Vagina (tissue), 2 donors: ENCODE measurements at regions not wholly inside any gene's neighbourhood (a gene's known extent, or its start where the extent isn't known, plus 50 kb on each side); places are given as distances from the start of the nearest gene placed in this dataset.

Experiments
- DNase-seq, 2 donors: peaks; one replicate each; pipeline ENCODE4 v3.0.0-alpha.2; 2017; ENCODE audit errors: extremely low spot score in 2 of 2
- H3K27ac ChIP-seq: fragments of 200-600 bp; sonication (generic); one replicate; pipeline ENCODE4 v1.5.1; 2019
- H3K27me3 ChIP-seq: fragments of 200-600 bp; sonication (generic); one replicate; pipeline ENCODE4 v1.5.1; 2019
- H3K36me3 ChIP-seq, 2 donors: fragments of 200-600 bp; sonication (generic); one replicate each; pipeline ENCODE4 v1.5.1; 2017 to 2019
- H3K4me1 ChIP-seq: fragments of 200-600 bp; sonication (generic); one replicate; pipeline ENCODE4 v1.5.1; 2019
- H3K4me3 ChIP-seq, 2 donors: fragments of 200-600 bp; sonication (generic); 1 replicate in 1 of 2; 2 replicates in 1 of 2; pipeline ENCODE4 v1.5.1; 2016 to 2019
- H3K9me3 ChIP-seq: fragments of 200-600 bp; sonication (generic); one replicate; pipeline ENCODE4 v1.5.1; 2019
- POLR2A ChIP-seq, 2 donors: fragments of 450-650 bp; IDR thresholded peaks; one replicate each; pipeline ENCODE4 v1.6.1; 2017; ENCODE audit warnings: antibody characterized with exemption in 2 of 2, mild to moderate bottlenecking in 2 of 2, moderate library complexity in 2 of 2
- POLR2AphosphoS5 ChIP-seq, 2 donors: sonication (generic); formaldehyde crosslinking; IDR thresholded peaks; one replicate each; pipeline ENCODE4 v1.9.0; 2017; ENCODE audit warnings: antibody characterized with exemption in 2 of 2, mild to moderate bottlenecking in 2 of 2, low read depth in 1 of 2; ENCODE audit not compliant: insufficient read depth in 1 of 2
- intact Hi-C: fragments of 100-400 bp; cut with DNase I; formaldehyde crosslinking; loops from one replicate; pipeline ENCODE4 v1.15.1; 2023
- TF ChIP-seq, protein P1 (sequence below), 3 experiments: fragments of 450-650 bp in 2 of 3; fragments of 200-600 bp in 1 of 3; sonication (generic) in 1 of 3; IDR thresholded peaks; one replicate each; pipeline ENCODE4 v1.5.1; 2017 to 2019; ENCODE audit warnings: antibody characterized with exemption in 3 of 3, mild to moderate bottlenecking in 2 of 3, moderate library complexity in 2 of 3

DNA sequence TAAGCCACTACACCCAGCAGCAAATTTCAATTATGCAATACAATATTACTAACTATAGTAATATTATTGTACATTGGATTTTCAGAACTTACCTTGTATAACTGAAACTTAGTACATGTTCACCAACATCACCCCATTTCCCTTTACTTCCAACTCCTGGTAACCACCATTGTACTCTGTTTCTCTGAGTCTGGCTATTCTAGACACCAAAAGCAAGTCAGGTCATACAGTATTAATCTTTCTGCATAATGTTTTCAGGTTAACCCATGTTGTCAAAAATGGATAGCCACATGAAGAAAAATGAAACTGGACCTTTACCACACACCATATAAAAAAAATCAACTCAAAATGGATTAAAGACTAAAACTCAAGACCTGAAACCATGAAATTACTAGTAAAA is 558.2 kb downstream of the MMUT start:
- intact Hi-C loops = no loop called here
- no peaks in the 10 kb centered on the region for H3K36me3 ChIP-seq
- H3K27me3 ChIP-seq = no peaks in the 10 kb centered on the region
- TF ChIP-seq POLR2AphosphoS5 (IDR thresholded peaks at IDR 0.05; ENCODE audit: insufficient read depth in 1 of 2, low read depth in 1 of 2) = no peak
- TF ChIP-seq, protein P1, sequence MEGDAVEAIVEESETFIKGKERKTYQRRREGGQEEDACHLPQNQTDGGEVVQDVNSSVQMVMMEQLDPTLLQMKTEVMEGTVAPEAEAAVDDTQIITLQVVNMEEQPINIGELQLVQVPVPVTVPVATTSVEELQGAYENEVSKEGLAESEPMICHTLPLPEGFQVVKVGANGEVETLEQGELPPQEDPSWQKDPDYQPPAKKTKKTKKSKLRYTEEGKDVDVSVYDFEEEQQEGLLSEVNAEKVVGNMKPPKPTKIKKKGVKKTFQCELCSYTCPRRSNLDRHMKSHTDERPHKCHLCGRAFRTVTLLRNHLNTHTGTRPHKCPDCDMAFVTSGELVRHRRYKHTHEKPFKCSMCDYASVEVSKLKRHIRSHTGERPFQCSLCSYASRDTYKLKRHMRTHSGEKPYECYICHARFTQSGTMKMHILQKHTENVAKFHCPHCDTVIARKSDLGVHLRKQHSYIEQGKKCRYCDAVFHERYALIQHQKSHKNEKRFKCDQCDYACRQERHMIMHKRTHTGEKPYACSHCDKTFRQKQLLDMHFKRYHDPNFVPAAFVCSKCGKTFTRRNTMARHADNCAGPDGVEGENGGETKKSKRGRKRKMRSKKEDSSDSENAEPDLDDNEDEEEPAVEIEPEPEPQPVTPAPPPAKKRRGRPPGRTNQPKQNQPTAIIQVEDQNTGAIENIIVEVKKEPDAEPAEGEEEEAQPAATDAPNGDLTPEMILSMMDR (IDR thresholded peaks at IDR 0.05) = no peak
- no peak for TF ChIP-seq POLR2A (IDR thresholded peaks at IDR 0.05)
- no peaks in the 10 kb centered on the region for H3K4me1 ChIP-seq
- no peak overlapping the region for H3K4me3 ChIP-seq
- DNase-seq = no peak
- H3K27ac ChIP-seq = no peak overlapping the region
- no peaks in the 10 kb centered on the region for H3K9me3 ChIP-seq

DNA sequence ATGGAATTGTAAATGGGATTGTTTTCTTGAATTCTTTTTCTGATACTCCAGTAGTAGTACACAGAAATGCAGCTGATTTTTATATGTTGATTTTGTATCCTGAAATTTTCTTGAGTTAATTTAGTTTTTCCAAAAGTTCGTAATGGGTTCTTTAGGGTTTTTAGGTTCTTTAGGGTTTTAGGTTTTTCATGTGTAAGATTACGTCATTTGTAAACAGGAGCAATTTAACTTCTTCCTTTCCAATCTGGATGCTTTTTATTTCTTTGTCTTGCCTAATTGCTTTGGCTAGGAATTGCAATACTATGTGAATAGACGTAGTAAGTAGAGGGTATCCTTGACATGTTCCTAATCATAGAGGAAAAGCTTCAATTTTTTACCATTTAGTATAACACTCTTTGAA is 568.6 kb downstream of the MMUT start:
- Histone ChIP-seq H3K27me3 (no peaks in the 10 kb centered on the region), H3K4me3 (no peak overlapping the region), H3K36me3 (no peaks in the 10 kb centered on the region), H3K27ac (no peak overlapping the region), H3K9me3 (no peaks in the 10 kb centered on the region), H3K4me1 (no peaks in the 10 kb centered on the region)
- TF ChIP-seq POLR2A (IDR thresholded peaks at IDR 0.05) = no peak
- TF ChIP-seq, protein P1 (IDR thresholded peaks at IDR 0.05) = no peak
- no peak for TF ChIP-seq POLR2AphosphoS5 (IDR thresholded peaks at IDR 0.05; ENCODE audit: insufficient read depth in 1 of 2, low read depth in 1 of 2)
- intact Hi-C loops = no loop called here
- DNase-seq = no peak

DNA sequence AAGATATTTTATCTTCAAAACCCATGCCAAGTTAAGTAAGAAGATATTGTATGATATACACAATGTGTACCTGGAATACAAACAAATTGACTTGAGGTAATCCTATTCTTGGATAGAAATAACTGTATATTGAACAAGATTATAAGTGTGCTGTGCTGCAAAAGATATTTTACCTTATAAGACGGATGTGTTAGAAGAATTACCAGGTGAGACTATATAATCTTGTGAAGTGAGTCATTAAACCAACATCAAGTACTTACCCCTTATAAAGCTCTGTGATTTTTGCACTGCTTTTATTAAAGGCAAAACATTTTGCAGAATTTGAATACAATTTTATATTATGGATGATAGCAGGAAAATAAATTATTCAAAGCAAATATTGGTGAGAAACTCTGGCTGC is 570.0 kb downstream of the MMUT start:
- no peaks in the 10 kb centered on the region for H3K4me1 ChIP-seq
- H3K27ac ChIP-seq = no peak overlapping the region
- no peak overlapping the region for H3K4me3 ChIP-seq
- no peaks in the 10 kb centered on the region for H3K27me3 ChIP-seq
- H3K9me3 ChIP-seq = no peaks in the 10 kb centered on the region
- no peak for DNase-seq
- no peaks in the 10 kb centered on the region for H3K36me3 ChIP-seq
- intact Hi-C loops = no loop called here
- no peak for TF ChIP-seq POLR2AphosphoS5 (IDR thresholded peaks at IDR 0.05; ENCODE audit: insufficient read depth in 1 of 2, low read depth in 1 of 2)
- TF ChIP-seq POLR2A (IDR thresholded peaks at IDR 0.05) = no peak

DNA sequence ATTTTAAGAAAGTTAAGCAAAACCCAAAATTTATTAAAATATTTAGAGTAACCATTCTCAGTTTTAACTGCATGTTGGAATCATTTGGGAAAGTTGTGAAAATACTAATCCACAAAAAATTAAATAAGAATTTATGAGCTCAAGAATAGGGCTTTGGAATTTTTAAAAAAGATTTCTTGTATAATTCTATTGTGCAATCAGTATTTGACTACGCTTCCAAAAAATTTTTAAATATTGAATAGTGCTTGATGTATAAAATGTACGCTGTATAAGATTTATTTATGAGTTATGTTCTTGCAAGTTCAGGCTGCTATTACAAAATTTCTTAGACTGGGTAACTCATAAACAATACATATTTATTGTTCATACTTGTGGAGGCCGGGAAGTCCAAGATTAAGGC is 571.7 kb downstream of the MMUT start:
- intact Hi-C loops = no loop called here
- Histone ChIP-seq H3K27ac (no peak overlapping the region), H3K9me3 (no peaks in the 10 kb centered on the region), H3K4me3 (no peak overlapping the region), H3K4me1 (no peaks in the 10 kb centered on the region), H3K27me3 (no peaks in the 10 kb centered on the region), H3K36me3 (no peaks in the 10 kb centered on the region)
- DNase-seq = no peak
- TF ChIP-seq POLR2A (IDR thresholded peaks at IDR 0.05) = no peak

DNA sequence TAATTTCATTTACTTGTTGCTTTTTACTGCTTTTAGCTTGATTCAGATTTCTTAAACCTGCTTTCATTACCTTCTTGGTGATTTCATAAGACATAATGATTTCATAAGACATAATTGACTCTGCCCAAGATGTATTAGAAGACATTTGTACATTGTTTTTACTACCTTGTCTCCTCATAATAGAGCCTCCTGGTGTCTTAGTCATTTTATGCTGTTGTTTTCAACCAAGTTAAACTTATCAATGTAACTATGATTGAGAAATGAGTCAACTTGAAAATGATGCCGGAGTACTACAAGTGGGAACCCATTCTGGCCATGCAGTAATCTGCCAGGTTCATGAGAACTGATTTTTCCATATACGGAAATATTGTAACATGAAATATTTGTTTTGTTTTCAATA is 573.6 kb downstream of the MMUT start:
- H3K27me3 ChIP-seq = no peaks in the 10 kb centered on the region
- no peaks in the 10 kb centered on the region for H3K36me3 ChIP-seq
- DNase-seq = no peak
- TF ChIP-seq, protein P1 (IDR thresholded peaks at IDR 0.05) = no peak
- TF ChIP-seq POLR2AphosphoS5 (IDR thresholded peaks at IDR 0.05; ENCODE audit: insufficient read depth in 1 of 2, low read depth in 1 of 2) = no peak
- no peak for TF ChIP-seq POLR2A (IDR thresholded peaks at IDR 0.05)
- no peaks in the 10 kb centered on the region for H3K9me3 ChIP-seq
- no peak overlapping the region for H3K4me3 ChIP-seq
- intact Hi-C loops = no loop called here
- no peaks in the 10 kb centered on the region for H3K4me1 ChIP-seq
- H3K27ac ChIP-seq = no peak overlapping the region

DNA sequence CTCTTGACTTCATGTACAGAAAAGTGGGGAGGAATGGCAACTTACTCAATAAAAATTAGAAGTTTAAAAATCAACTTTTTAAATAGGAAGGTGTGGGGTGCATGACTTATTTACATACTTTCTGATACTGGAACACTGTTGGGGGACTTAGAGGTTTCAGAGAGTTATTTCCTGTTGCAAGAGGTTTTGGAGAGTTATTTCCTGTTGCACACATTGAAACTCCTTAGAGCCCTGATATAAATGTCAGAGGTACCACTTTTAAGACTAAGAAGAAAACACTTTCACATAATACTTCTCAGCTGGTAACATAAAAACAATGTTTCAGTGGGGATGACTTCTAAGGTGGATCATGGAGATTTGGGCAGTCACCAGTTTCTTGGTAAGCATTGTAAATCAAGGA is 579.9 kb downstream of the MMUT start:
- H3K27ac ChIP-seq = no peak overlapping the region
- intact Hi-C loops = no loop called here
- H3K27me3 ChIP-seq = no peaks in the 10 kb centered on the region
- no peak for DNase-seq
- no peaks in the 10 kb centered on the region for H3K36me3 ChIP-seq
- H3K4me3 ChIP-seq = no peak overlapping the region
- H3K4me1 ChIP-seq = no peaks in the 10 kb centered on the region
- no peaks in the 10 kb centered on the region for H3K9me3 ChIP-seq
- TF ChIP-seq POLR2A (IDR thresholded peaks at IDR 0.05) (no peak), POLR2AphosphoS5 (IDR thresholded peaks at IDR 0.05; ENCODE audit: insufficient read depth in 1 of 2, low read depth in 1 of 2) (no peak)
- TF ChIP-seq, protein P1 (IDR thresholded peaks at IDR 0.05) = no peak
